GM23338 (cell line): ENCODE measurements at regions not wholly inside any gene's neighbourhood (a gene's known extent, or its start where the extent isn't known, plus 50 kb on each side); places are given as distances from the start of the nearest gene placed in this dataset.

Experiments used
- ATAC-seq: fragments of 200-7000 bp; cut with Tn5 transposase; 3 replicates; pipeline ENCODE4 v1.9.1; 2020
- DNase-seq: peaks from one replicate; pipeline ENCODE4 v3.0.0-alpha.2; 2015; ENCODE audit warnings: low spot score
- H2AFZ ChIP-seq: fragments of 200-600 bp; sonication (generic); 2 replicates; pipeline ENCODE4 v1.8.0; 2016; ENCODE audit warnings: antibody characterized with exemption, mild to moderate bottlenecking, moderate library complexity
- H3F3A ChIP-seq: fragments of 200-600 bp; sonication (generic); replicated peaks from 2 replicates; pipeline ENCODE4 v1.8.0; 2017; ENCODE audit warnings: antibody characterized with exemption, mixed run types, low read depth
- H3K27ac ChIP-seq: fragments of 200-600 bp; sonication (generic); 2 replicates; pipeline ENCODE4 v1.6.1; 2016; ENCODE audit warnings: low read depth
- H3K27me3 ChIP-seq: fragments of 200-600 bp; sonication (generic); 2 replicates; pipeline ENCODE4 v1.8.0; 2016; ENCODE audit warnings: mild to moderate bottlenecking, mixed run types, moderate library complexity; ENCODE audit not compliant: insufficient read depth
- H3K36me3 ChIP-seq: fragments of 200-600 bp; sonication (generic); 2 replicates; pipeline ENCODE4 v1.8.0; 2016; ENCODE audit warnings: mild to moderate bottlenecking; ENCODE audit not compliant: insufficient read depth
- H3K4me1 ChIP-seq: fragments of 200-600 bp; sonication (generic); 2 replicates; pipeline ENCODE4 v1.8.0; 2016; ENCODE audit warnings: mild to moderate bottlenecking, moderate library complexity; ENCODE audit not compliant: insufficient read depth
- H3K4me2 ChIP-seq: fragments of 200-600 bp; sonication (generic); 2 replicates; pipeline ENCODE4 v1.7.1; 2017; ENCODE audit warnings: mixed run types
- H3K4me3 ChIP-seq: fragments of 200-600 bp; sonication (generic); 2 replicates; pipeline ENCODE4 v1.6.1; 2016; ENCODE audit warnings: mixed run types
- H3K79me2 ChIP-seq: fragments of 200-600 bp; sonication (generic); replicated peaks from 2 replicates; pipeline ENCODE4 v1.8.0; 2017; ENCODE audit warnings: mild to moderate bottlenecking; ENCODE audit not compliant: insufficient read depth
- H3K9me2 ChIP-seq: fragments of 200-600 bp; sonication (generic); 2 replicates; pipeline ENCODE4 v1.8.0; 2017; ENCODE audit not compliant: insufficient read depth
- H4K20me1 ChIP-seq: fragments of 200-600 bp; sonication (generic); replicated peaks from 2 replicates; pipeline ENCODE4 v1.8.0; 2017; ENCODE audit warnings: mild to moderate bottlenecking; ENCODE audit not compliant: insufficient read depth
- H3K27ac Mint-ChIP-seq: 2 replicates; pipeline ENCODE4 v1.8.0; 2020; ENCODE audit warnings: inconsistent platforms, mild to moderate bottlenecking, moderate library complexity, mixed read lengths
- H3K27me3 Mint-ChIP-seq: 3 replicates; pipeline ENCODE4 v1.8.0; 2022; ENCODE audit warnings: low read depth, mild to moderate bottlenecking, moderate library complexity, mixed read lengths, inconsistent platforms; ENCODE audit not compliant: insufficient read depth, poor library complexity
- H3K36me3 Mint-ChIP-seq: 3 replicates; pipeline ENCODE4 v1.8.0; 2021; ENCODE audit warnings: low read depth, mild to moderate bottlenecking, inconsistent platforms, moderate library complexity, mixed read lengths
- H3K4me1 Mint-ChIP-seq: 3 replicates; pipeline ENCODE4 v1.8.0; 2020; ENCODE audit warnings: mild to moderate bottlenecking, inconsistent platforms, mixed read lengths
- H3K4me3 Mint-ChIP-seq: 3 replicates; pipeline ENCODE4 v1.8.0; 2021; ENCODE audit warnings: moderate library complexity, mild to moderate bottlenecking, inconsistent platforms, mixed read lengths
- H3K9me3 Mint-ChIP-seq: 3 replicates; pipeline ENCODE4 v1.8.0; 2020; ENCODE audit warnings: moderate library complexity, mild to moderate bottlenecking, inconsistent platforms, mixed read lengths
- CREB1 ChIP-seq: fragments of 250-450 bp; sonication (Bioruptor Pico); IDR thresholded peaks from 2 replicates; pipeline ENCODE4 v1.5.0; 2020; ENCODE audit warnings: low read depth, mild to moderate bottlenecking, moderate library complexity
- EZH2 ChIP-seq: fragments of 200-600 bp; sonication (generic); IDR thresholded peaks from one replicate; pipeline ENCODE4 v1.8.0; 2017; ENCODE audit warnings: antibody characterized with exemption, mild to moderate bottlenecking, low read depth; ENCODE audit not compliant: unreplicated experiment
- EZH2phosphoT487 ChIP-seq: fragments of 200-600 bp; sonication (generic); IDR thresholded peaks from one replicate; pipeline ENCODE4 v1.8.1; 2018; ENCODE audit warnings: antibody characterized with exemption; ENCODE audit not compliant: unreplicated experiment
- JUNB ChIP-seq: IDR thresholded peaks from one replicate; pipeline ENCODE4 v1.6.1; 2016; ENCODE audit warnings: antibody characterized with exemption; ENCODE audit not compliant: unreplicated experiment
- NANOG ChIP-seq: IDR thresholded peaks from 2 replicates; pipeline ENCODE4 v1.6.1; 2016; ENCODE audit warnings: antibody characterized with exemption, borderline replicate concordance
- POLR2AphosphoS5 ChIP-seq: IDR thresholded peaks from 2 replicates; pipeline ENCODE4 v1.6.1; 2016; ENCODE audit warnings: antibody characterized with exemption, low read depth
- STAT1 ChIP-seq: IDR thresholded peaks from one replicate; pipeline ENCODE4 v1.6.1; 2016; ENCODE audit warnings: antibody characterized with exemption; ENCODE audit not compliant: unreplicated experiment
- ZNF114 ChIP-seq: fragments of 250-450 bp; sonication (Bioruptor Pico); IDR thresholded peaks from 2 replicates; pipeline ENCODE4 v1.5.0; 2020; ENCODE audit warnings: mild to moderate bottlenecking, moderate library complexity
- ZNF331 ChIP-seq: fragments of 250-450 bp; sonication (Bioruptor Pico); IDR thresholded peaks from 2 replicates; pipeline ENCODE4 v1.5.0; 2020; ENCODE audit warnings: low read depth, mild to moderate bottlenecking, moderate library complexity
- TF ChIP-seq, protein P1 (sequence below), 2 experiments: fragments of 200-600 bp in 1 of 2; sonication (generic) in 1 of 2; conservative IDR thresholded peaks; 2 replicates each; pipeline versions ENCODE4 v1.5.1 to v1.6.1; 2016 to 2017; ENCODE audit warnings: antibody characterized with exemption in 2 of 2, low read depth in 2 of 2, mild to moderate bottlenecking in 2 of 2, moderate library complexity in 1 of 2
- TF ChIP-seq, protein P2 (sequence below): IDR thresholded peaks from one replicate; pipeline ENCODE4 v1.6.1; 2018; ENCODE audit warnings: antibody characterized with exemption; ENCODE audit not compliant: unreplicated experiment
- TF ChIP-seq, protein P3 (sequence below): IDR thresholded peaks from 2 replicates; pipeline ENCODE4 v1.6.1; 2016; ENCODE audit warnings: antibody characterized with exemption

DNA sequence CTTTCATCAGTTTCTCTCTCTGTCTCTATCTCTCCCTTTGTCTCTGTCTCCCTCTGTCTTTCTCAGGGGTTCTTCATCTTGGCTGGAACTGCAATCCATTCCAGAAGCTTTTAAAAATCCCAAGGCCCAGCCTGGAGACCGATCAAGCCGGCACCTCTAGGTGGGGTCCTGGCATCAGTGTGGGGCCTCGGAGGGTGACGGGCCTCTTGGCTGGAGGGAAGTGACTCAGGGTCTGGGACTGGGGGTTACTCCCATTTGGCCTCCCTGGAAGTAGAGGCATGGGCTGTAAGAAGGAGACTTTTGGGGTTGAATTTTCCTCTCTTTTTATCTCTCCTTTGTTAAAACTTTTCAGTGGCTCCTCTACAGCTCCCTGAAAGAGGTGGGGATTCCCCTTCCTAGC lies 52.8 kb upstream of the OTOF start:
- H3K4me2 ChIP-seq = no peak overlapping the region
- TF ChIP-seq NANOG (no peak), CREB1 (CRISPR knock-in tag) (no peak)
- TF ChIP-seq, protein P1, sequence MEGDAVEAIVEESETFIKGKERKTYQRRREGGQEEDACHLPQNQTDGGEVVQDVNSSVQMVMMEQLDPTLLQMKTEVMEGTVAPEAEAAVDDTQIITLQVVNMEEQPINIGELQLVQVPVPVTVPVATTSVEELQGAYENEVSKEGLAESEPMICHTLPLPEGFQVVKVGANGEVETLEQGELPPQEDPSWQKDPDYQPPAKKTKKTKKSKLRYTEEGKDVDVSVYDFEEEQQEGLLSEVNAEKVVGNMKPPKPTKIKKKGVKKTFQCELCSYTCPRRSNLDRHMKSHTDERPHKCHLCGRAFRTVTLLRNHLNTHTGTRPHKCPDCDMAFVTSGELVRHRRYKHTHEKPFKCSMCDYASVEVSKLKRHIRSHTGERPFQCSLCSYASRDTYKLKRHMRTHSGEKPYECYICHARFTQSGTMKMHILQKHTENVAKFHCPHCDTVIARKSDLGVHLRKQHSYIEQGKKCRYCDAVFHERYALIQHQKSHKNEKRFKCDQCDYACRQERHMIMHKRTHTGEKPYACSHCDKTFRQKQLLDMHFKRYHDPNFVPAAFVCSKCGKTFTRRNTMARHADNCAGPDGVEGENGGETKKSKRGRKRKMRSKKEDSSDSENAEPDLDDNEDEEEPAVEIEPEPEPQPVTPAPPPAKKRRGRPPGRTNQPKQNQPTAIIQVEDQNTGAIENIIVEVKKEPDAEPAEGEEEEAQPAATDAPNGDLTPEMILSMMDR (conservative IDR thresholded peaks at IDR 0.05; ENCODE audit: low read depth in 2 of 2) = 0 out of 4 replicates have a peak, but pooled peaks of 1 of the 2 experiments have one; percentile 9
- Mint-ChIP-seq H3K9me3 (no peaks in the 10 kb centered on the region), H3K27ac (no peak overlapping the region), H3K36me3 (no peaks in the 10 kb centered on the region), H3K4me3 (no peak overlapping the region), H3K27me3 (peaks cover 1% of the 10 kb centered on the region), H3K4me1 (peaks cover 3% of the 10 kb centered on the region; the same call in 1 of the 3 replicates)
- H3K36me3 ChIP-seq = no peaks in the 10 kb centered on the region
- H2AFZ ChIP-seq = 0 out of 2 replicates have a peak overlapping the region, but pooled peaks have one; percentile 38
- no peaks in the 10 kb centered on the region for H3K4me1 ChIP-seq
- H3K9me2 ChIP-seq = no peaks in the 10 kb centered on the region
- H3K27me3 ChIP-seq = no peaks in the 10 kb centered on the region
- H4K20me1 ChIP-seq = no peaks in the 10 kb centered on the region
- no peaks in the 10 kb centered on the region for H3F3A ChIP-seq
- no peak overlapping the region for H3K27ac ChIP-seq
- H3K79me2 ChIP-seq = no peaks in the 10 kb centered on the region
- peak; percentile 23; the same call in 2 of the 3 replicates for ATAC-seq
- no peak for DNase-seq
- H3K4me3 ChIP-seq = no peak overlapping the region

DNA sequence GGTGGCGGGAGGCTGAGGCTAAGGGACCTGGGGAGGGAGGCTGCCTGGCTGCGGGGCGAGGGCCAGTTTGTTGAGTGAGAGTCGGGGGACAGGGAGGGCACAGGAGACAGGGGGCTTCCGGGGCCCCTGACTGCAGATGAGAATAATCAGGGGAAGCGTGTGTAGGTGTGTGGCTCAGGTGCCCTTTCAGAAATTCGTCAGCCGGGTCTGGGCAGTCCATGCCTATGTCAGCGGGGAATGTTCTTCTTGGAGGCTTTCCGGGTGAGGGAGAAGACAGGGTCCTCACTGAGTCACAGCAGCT lies 52.3 kb upstream of the OTOF start:
- no peaks in the 10 kb centered on the region for H3K27me3 ChIP-seq
- no peaks in the 10 kb centered on the region for H3K79me2 ChIP-seq
- no peak for DNase-seq
- no peak overlapping the region for H3K4me2 ChIP-seq
- peaks cover 3% of the 10 kb centered on the region; the same call in 1 of the 3 replicates for H3K4me1 Mint-ChIP-seq
- no peaks in the 10 kb centered on the region for H3K9me3 Mint-ChIP-seq
- no peaks in the 10 kb centered on the region for H3K36me3 Mint-ChIP-seq
- ATAC-seq = no peak
- 0 out of 2 replicates have a peak overlapping the region, but pooled peaks have one; percentile 38 for H2AFZ ChIP-seq
- no peak overlapping the region for H3K4me3 ChIP-seq
- no peaks in the 10 kb centered on the region for H3K36me3 ChIP-seq
- H4K20me1 ChIP-seq = no peaks in the 10 kb centered on the region
- H3K27me3 Mint-ChIP-seq = peaks cover 1% of the 10 kb centered on the region
- no peaks in the 10 kb centered on the region for H3K4me1 ChIP-seq
- no peaks in the 10 kb centered on the region for H3F3A ChIP-seq
- no peak overlapping the region for H3K4me3 Mint-ChIP-seq
- no peaks in the 10 kb centered on the region for H3K9me2 ChIP-seq
- no peak overlapping the region for H3K27ac Mint-ChIP-seq
- no peak overlapping the region for H3K27ac ChIP-seq
- TF ChIP-seq, protein P2, sequence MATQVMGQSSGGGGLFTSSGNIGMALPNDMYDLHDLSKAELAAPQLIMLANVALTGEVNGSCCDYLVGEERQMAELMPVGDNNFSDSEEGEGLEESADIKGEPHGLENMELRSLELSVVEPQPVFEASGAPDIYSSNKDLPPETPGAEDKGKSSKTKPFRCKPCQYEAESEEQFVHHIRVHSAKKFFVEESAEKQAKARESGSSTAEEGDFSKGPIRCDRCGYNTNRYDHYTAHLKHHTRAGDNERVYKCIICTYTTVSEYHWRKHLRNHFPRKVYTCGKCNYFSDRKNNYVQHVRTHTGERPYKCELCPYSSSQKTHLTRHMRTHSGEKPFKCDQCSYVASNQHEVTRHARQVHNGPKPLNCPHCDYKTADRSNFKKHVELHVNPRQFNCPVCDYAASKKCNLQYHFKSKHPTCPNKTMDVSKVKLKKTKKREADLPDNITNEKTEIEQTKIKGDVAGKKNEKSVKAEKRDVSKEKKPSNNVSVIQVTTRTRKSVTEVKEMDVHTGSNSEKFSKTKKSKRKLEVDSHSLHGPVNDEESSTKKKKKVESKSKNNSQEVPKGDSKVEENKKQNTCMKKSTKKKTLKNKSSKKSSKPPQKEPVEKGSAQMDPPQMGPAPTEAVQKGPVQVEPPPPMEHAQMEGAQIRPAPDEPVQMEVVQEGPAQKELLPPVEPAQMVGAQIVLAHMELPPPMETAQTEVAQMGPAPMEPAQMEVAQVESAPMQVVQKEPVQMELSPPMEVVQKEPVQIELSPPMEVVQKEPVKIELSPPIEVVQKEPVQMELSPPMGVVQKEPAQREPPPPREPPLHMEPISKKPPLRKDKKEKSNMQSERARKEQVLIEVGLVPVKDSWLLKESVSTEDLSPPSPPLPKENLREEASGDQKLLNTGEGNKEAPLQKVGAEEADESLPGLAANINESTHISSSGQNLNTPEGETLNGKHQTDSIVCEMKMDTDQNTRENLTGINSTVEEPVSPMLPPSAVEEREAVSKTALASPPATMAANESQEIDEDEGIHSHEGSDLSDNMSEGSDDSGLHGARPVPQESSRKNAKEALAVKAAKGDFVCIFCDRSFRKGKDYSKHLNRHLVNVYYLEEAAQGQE = no peak
- TF ChIP-seq CREB1 (CRISPR knock-in tag) (no peak), STAT1 (no peak), EZH2 (no peak), EZH2phosphoT487 (no peak), ZNF331 (CRISPR knock-in tag) (no peak), POLR2AphosphoS5 (no peak), ZNF114 (no peak), JUNB (no peak), NANOG (no peak)
- TF ChIP-seq, protein P3, sequence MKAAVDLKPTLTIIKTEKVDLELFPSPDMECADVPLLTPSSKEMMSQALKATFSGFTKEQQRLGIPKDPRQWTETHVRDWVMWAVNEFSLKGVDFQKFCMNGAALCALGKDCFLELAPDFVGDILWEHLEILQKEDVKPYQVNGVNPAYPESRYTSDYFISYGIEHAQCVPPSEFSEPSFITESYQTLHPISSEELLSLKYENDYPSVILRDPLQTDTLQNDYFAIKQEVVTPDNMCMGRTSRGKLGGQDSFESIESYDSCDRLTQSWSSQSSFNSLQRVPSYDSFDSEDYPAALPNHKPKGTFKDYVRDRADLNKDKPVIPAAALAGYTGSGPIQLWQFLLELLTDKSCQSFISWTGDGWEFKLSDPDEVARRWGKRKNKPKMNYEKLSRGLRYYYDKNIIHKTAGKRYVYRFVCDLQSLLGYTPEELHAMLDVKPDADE = no peak
- TF ChIP-seq, protein P1 (conservative IDR thresholded peaks at IDR 0.05; ENCODE audit: low read depth in 2 of 2) = no peak
